ENCODE measurements at regions not wholly inside any gene's neighbourhood (a gene's known extent, or its start where the extent isn't known, plus 50 kb on each side); places are given as distances from the start of the nearest gene placed in this dataset.

- TF ChIP-seq CTCF (IDR thresholded peaks at IDR 0.05; ENCODE audit: insufficient read depth, low read length), result no peak
- TF ChIP-seq POLR2AphosphoS5 (IDR thresholded peaks at IDR 0.05; ENCODE audit: low read depth), result no peak
- no peak for TF ChIP-seq GABPA (IDR thresholded peaks at IDR 0.05; ENCODE audit: low read depth)
- no peak for TF ChIP-seq SPI1 (IDR thresholded peaks at IDR 0.05; ENCODE audit: borderline replicate concordance, low read depth)
These were observed 513.2 kb upstream of the ADGRL2 start for GRCh38 chr1:81287411-81288080.
